ENCODE measurements at regions not wholly inside any gene's neighbourhood (a gene's known extent, or its start where the extent isn't known, plus 50 kb on each side); places are given as distances from the start of the nearest gene placed in this dataset.

DNA sequence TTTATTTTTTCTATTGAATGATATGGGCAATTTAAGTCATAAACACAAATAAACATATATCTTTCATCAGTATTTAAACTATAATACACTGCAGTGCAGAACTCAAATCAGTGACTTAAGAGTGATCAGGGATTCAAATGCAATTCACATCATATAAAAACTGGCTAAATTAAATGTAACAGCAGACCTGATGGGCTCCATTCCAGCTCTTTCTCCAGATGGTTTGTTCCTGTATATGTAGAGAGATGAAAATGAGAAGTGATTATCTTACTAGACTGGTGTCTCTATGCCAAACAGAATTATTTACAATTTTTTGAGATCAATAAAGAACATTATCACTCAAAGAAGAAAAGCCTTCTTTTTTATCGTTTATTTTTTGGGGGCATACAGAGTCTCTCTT lies 568.8 kb upstream of the ADARB2 start:
- Mint-ChIP-seq H3K4me1 (ENCODE audit: low read depth) (no peaks in the 10 kb centered on the region), H3K9me3 (peaks cover 3 to 6% of the 10 kb centered on the region in 2 donors), H3K27me3 (ENCODE audit: low read depth) (no peaks in the 10 kb centered on the region)

DNA sequence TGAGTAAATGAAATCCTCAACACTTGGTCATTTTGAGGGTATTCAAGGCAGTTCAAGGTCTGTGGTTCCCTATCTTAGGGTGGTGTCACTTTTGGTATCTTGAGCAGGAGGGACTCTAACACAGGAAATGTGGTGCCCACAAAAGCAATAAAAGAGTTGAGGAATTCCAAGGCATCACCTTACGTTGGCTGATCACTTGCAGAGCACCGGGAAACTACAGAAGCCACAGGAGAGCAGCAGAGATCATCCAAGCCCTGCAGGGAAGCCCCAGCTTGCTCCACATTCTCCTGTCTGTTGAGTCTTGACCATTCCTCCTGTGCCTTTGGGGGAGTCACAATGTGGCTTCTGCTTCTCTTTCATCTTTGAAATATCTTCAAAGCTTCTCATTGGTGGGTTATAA lies 565.8 kb upstream of the ADARB2 start:
- H3K27ac Mint-ChIP-seq, result no peak overlapping the region
- no peaks in the 10 kb centered on the region for H3K27me3 Mint-ChIP-seq (ENCODE audit: low read depth)
- H3K9me3 Mint-ChIP-seq, result peaks cover 3 to 5% of the 10 kb centered on the region in 2 donors
- ATAC-seq (replicated peaks in 1 of 2) (no peak), DNase-seq (no peak)
- H3K36me3 Mint-ChIP-seq (ENCODE audit: insufficient read depth in 2 of 2), result no peaks in the 10 kb centered on the region
- no peaks in the 10 kb centered on the region for H3K4me1 Mint-ChIP-seq (ENCODE audit: low read depth)
- H3K4me3 Mint-ChIP-seq, result no peak overlapping the region

More for the DNA sequence above, 568.8 kb upstream of the ADARB2 start:
- Mint-ChIP-seq H3K36me3 (ENCODE audit: insufficient read depth in 2 of 2) (no peaks in the 10 kb centered on the region), H3K4me3 (no peak overlapping the region), H3K27ac (no peak overlapping the region)
- no peak for ATAC-seq (replicated peaks in 1 of 2)
- no peak for DNase-seq

DNA sequence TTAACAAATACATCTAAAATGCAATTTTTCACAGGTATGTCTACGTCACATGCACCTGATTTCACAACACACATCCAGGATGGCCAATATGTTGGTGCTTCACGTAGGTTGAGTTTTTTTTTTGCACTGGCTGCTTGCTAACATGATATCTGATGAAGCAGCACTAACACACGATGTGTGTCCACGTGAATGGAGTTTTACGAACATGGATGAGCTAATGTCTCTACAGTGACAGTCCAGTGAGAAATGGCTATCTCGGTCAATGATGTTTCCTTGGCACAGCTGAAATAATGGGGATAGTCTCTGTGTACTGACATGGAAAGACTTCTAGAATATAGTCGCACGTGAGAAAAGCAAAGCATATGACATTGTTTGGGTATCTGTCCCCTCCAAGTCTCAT lies 563.9 kb upstream of the ADARB2 start:
- H3K27ac Mint-ChIP-seq, result no peak overlapping the region
- no peaks in the 10 kb centered on the region for H3K36me3 Mint-ChIP-seq (ENCODE audit: insufficient read depth in 2 of 2)
- no peak for ATAC-seq (replicated peaks in 1 of 2)
- no peak for DNase-seq
- no peaks in the 10 kb centered on the region for H3K27me3 Mint-ChIP-seq (ENCODE audit: low read depth)
- no peaks in the 10 kb centered on the region for H3K4me1 Mint-ChIP-seq (ENCODE audit: low read depth)
- H3K4me3 Mint-ChIP-seq, result no peak overlapping the region
- H3K9me3 Mint-ChIP-seq, result peaks cover 3 to 5% of the 10 kb centered on the region in 2 donors

DNA sequence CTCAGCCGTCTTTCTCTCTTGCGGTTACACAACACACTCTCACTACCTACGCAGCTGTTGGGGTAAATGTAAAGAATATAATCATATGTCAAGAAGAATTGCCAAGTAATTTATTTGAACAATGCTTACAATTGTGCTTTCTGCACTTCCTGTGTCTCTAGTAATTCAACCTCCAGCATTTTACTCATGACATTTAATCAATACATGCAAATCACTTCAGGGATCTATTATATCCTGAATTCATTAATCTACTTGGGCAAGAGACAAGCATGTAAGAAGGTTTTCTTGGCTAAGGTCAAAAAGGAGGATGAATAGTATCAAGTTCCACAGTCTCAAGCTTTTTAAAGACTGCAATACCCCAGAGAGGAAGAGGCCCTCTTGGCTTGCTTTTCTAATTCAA lies 562.9 kb upstream of the ADARB2 start:
- ATAC-seq (replicated peaks in 1 of 2) (no peak), DNase-seq (no peak)
- H3K27me3 Mint-ChIP-seq (ENCODE audit: low read depth), result no peaks in the 10 kb centered on the region
- no peak overlapping the region for H3K27ac Mint-ChIP-seq
- H3K36me3 Mint-ChIP-seq (ENCODE audit: insufficient read depth in 2 of 2), result no peaks in the 10 kb centered on the region
- H3K4me3 Mint-ChIP-seq, result no peak overlapping the region
- peaks cover 2 to 4% of the 10 kb centered on the region in 2 donors for H3K9me3 Mint-ChIP-seq
- no peaks in the 10 kb centered on the region for H3K4me1 Mint-ChIP-seq (ENCODE audit: low read depth)

DNA sequence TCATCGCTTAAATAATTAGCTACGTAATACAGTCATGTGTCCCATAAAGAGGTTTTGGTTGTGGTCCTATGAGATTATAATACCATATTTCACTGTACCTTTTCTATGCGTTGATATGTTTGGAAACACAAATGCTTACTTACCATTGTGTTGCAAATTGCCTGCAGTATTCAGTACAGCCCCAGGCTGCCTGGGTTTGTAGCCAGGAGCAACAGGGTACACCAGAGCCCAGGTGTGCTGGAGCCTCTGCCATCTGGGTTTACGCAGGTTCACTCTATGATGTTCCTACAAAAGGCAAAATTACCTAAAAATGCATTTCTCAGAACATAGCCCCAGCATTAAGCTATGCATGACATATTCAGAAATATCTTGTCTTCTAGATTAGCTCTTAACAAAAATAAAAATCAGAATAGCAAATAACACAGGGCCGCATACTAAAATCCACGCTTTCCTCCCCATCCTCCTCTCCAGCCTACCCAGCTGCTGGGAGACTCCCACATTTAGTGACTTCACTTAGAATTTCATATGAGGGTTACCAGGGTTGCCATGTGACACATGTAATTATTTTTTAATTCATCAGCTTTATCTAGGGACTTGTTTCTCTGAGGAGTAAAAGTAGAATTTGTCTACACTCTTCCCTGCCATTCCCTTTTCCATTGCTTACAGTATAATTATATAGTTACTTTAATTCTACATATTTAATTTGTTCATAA lies 559.0 kb upstream of the ADARB2 start:
- H3K9me3 Mint-ChIP-seq, result peaks cover 0 to 2% of the 10 kb centered on the region in 2 donors
- no peaks in the 10 kb centered on the region for H3K36me3 Mint-ChIP-seq (ENCODE audit: insufficient read depth in 2 of 2)
- no peak overlapping the region for H3K27ac Mint-ChIP-seq
- no peak overlapping the region for H3K4me3 Mint-ChIP-seq
- no peak for DNase-seq
- ATAC-seq (replicated peaks in 1 of 2), result no peak
- H3K4me1 Mint-ChIP-seq (ENCODE audit: low read depth), result no peaks in the 10 kb centered on the region
- H3K27me3 Mint-ChIP-seq (ENCODE audit: low read depth), result no peaks in the 10 kb centered on the region

DNA sequence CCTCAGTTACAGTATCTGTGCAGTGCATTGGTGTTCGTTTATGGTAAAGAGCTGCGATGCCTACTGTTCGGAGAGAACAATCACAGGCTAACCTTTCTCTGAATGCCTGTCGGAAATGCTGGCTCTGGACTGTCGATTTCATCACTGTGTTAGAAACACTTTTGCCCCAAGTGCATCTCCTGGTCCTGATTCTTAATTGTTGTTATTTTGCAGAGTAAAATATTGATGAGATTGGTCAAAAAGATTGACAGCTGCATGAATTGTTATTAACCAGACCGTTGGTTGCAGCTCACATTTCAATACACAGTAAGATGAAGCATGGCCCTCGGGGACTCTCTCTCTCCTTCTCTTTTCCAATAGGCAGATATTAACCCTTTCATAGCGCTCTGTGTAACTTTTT lies 557.4 kb upstream of the ADARB2 start:
- no peaks in the 10 kb centered on the region for H3K4me1 Mint-ChIP-seq (ENCODE audit: low read depth)
- DNase-seq, result no peak
- no peaks in the 10 kb centered on the region for H3K36me3 Mint-ChIP-seq (ENCODE audit: insufficient read depth in 2 of 2)
- peaks cover 0 to 2% of the 10 kb centered on the region in 2 donors for H3K9me3 Mint-ChIP-seq
- no peak overlapping the region for H3K27ac Mint-ChIP-seq
- no peak overlapping the region for H3K4me3 Mint-ChIP-seq
- no peaks in the 10 kb centered on the region for H3K27me3 Mint-ChIP-seq (ENCODE audit: low read depth)
- no peak for ATAC-seq (replicated peaks in 1 of 2)

DNA sequence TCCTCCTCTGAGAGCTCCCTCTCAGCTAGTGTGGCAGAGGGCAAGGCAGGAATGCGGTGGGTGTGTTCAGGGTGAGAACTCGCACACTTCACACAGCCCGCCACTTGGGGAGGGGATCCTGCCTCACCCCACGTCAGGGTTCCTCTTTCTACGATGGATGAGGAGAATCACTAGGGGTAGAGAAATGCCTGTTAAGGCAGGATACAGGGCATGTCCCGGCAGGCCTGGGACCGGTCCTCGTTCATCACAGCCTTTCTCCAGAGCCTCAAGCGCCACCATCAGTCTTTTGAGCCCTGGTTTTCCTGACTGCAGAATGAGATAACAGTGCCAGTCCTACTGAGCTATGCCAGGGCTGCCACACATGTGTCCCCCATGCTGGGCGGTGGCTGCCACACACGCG lies 546.7 kb upstream of the ADARB2 start:
- DNase-seq (no peak), ATAC-seq (replicated peaks in 1 of 2) (no peak)
- no peak overlapping the region for H3K27ac Mint-ChIP-seq
- H3K4me1 Mint-ChIP-seq (ENCODE audit: low read depth), result no peaks in the 10 kb centered on the region
- H3K27me3 Mint-ChIP-seq (ENCODE audit: low read depth), result peaks cover 12% of the 10 kb centered on the region
- H3K4me3 Mint-ChIP-seq, result no peak overlapping the region
- H3K36me3 Mint-ChIP-seq (ENCODE audit: insufficient read depth in 2 of 2), result no peaks in the 10 kb centered on the region
- H3K9me3 Mint-ChIP-seq, result peaks cover 0 to 2% of the 10 kb centered on the region in 2 donors

DNA sequence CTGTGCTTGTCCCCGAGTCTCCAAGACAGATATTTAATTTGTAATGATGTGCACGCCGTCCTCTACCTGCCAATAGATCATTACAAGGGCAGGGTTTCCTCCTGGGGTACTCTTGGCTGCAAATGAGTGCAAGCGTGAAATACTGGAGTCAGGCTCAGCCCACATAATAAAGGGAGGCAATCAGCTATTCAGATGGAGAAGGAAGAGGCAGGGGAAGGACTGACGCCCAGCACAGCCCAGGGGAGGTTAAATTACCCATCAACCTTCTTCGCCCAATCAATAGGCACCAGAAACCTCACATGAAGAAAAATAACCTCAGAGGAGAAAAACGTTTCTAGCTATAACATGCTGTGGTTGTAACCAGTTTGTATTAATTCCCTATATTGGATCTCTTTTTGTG lies 544.9 kb upstream of the ADARB2 start:
- peaks cover 0 to under 1% of the 10 kb centered on the region in 2 donors for H3K9me3 Mint-ChIP-seq
- H3K4me3 Mint-ChIP-seq, result no peak overlapping the region
- no peak for DNase-seq
- no peaks in the 10 kb centered on the region for H3K4me1 Mint-ChIP-seq (ENCODE audit: low read depth)
- no peak for ATAC-seq (replicated peaks in 1 of 2)
- H3K27ac Mint-ChIP-seq, result no peak overlapping the region
- peaks cover 11% of the 10 kb centered on the region for H3K27me3 Mint-ChIP-seq (ENCODE audit: low read depth)
- H3K36me3 Mint-ChIP-seq (ENCODE audit: insufficient read depth in 2 of 2), result no peaks in the 10 kb centered on the region

DNA sequence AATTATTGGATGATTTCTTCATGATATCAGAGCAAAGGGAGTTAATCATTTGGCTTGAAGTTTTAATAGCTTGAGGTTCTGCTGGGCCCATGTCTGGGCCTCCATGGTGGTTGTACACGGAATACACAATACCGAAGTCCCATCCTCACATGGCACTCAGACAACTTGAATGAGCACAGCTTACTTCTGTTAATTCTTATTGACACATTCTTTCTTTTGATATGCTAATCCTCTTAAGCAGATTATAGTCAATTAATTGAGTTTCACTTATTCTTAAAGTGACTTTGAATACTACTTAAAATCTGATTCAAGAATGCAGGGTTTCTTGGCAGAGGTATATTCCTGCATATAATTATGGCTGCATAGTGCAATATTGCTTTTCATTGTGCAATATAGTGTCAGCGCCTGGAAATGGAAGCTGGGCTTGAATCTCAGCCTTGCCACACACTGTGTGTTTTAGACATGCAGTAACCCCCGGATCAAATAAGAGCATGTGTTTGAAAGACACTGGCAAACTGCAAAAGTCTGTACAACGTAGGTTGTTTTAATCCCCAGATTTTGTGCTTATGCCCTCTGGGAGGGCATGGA lies 543.5 kb upstream of the ADARB2 start:
- no peaks in the 10 kb centered on the region for H3K9me3 Mint-ChIP-seq
- H3K36me3 Mint-ChIP-seq (ENCODE audit: insufficient read depth in 2 of 2), result no peaks in the 10 kb centered on the region
- H3K4me3 Mint-ChIP-seq, result no peak overlapping the region
- H3K4me1 Mint-ChIP-seq (ENCODE audit: low read depth), result no peaks in the 10 kb centered on the region
- no peak for ATAC-seq (replicated peaks in 1 of 2)
- H3K27ac Mint-ChIP-seq, result no peak overlapping the region
- no peak for DNase-seq
- no peaks in the 10 kb centered on the region for H3K27me3 Mint-ChIP-seq (ENCODE audit: low read depth)

DNA sequence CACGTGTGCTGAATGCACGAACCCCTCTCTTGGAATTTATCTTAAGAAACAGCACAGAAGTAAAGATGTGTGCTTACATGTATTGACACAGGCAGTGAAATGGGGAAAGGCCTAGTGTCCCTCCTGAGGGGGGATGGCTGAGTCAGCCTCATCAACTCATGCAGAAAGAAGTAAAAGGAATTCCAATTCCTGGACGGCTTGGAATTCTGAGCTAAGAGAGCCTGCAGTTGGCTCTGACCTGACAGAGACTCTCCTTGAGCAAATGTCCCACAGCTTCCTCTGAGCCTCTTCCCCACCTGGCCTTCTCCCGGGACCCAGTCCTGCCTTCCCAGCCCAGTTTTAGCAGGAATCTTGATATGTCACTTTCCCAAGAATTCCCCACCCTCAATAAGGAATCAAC lies 542.4 kb upstream of the ADARB2 start:
- Mint-ChIP-seq H3K4me3 (no peak overlapping the region), H3K27me3 (ENCODE audit: low read depth) (no peaks in the 10 kb centered on the region), H3K27ac (no peak overlapping the region), H3K36me3 (ENCODE audit: insufficient read depth in 2 of 2) (no peaks in the 10 kb centered on the region), H3K4me1 (ENCODE audit: low read depth) (no peaks in the 10 kb centered on the region), H3K9me3 (no peaks in the 10 kb centered on the region)
- no peak for ATAC-seq (replicated peaks in 1 of 2)
- no peak for DNase-seq

DNA sequence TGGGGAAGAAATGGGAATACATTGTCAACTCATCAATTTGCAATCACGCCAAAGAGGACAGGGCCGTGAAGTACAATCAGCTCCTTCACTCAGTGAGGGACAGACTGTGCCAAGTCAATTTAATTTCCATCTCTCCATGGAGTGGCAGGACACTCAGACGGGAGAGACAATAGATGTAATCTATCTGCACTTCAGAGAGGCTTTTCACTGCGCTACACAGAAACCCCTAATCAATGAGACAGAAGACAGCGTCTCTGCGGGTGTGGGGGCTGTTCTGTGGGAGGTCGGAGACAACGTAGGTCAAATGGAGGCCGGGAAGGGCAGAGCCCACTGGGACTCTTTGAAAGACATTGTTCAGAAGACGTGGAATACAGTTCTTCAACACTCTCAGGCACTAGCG lies 541.0 kb upstream of the ADARB2 start:
- Mint-ChIP-seq H3K27ac (no peak overlapping the region), H3K4me1 (ENCODE audit: low read depth) (no peaks in the 10 kb centered on the region), H3K36me3 (ENCODE audit: insufficient read depth in 2 of 2) (no peaks in the 10 kb centered on the region), H3K4me3 (no peak overlapping the region), H3K27me3 (ENCODE audit: low read depth) (no peaks in the 10 kb centered on the region), H3K9me3 (no peaks in the 10 kb centered on the region)
- DNase-seq, result no peak
- no peak for ATAC-seq (replicated peaks in 1 of 2)

DNA sequence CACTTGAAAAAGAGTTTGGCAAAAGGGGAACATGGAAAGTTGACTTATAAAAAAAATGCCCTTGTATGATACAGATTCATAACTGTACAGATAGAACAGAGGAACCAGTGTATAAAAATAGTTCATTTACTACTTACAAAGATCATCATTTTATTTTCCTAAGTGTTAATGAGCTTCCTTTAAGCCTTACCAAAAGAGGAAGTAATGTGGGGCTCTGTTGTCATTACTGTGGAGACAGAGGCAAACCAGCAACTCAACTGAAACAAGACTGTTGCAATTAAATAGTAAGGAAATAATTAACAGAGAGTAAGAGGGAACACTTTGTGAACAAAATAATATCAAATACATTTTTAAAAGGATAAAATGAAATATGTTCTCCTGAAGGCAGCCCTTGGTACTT lies 526.2 kb upstream of the ADARB2 start:
- H3K27ac Mint-ChIP-seq, result no peak overlapping the region
- H3K4me1 Mint-ChIP-seq (ENCODE audit: low read depth), result no peaks in the 10 kb centered on the region

DNA sequence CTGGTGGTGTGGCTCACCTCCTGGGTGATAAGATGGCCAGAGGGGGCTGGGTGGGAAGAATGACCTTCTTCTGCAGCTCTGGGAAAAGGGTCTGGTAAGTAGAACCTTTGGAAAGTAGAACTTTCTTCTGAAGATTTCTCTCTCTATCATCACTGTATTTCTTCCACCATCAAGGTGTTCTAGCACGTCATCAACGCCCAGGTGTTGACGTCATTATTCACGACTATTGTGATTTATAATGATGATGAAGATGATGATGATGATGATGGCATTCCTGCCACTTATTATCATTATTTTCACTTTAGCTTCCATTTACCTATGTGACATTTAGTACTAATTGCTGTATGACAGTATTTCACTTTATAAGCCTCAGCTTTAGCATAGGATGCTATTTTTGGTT lies 525.6 kb upstream of the ADARB2 start:
- ATAC-seq (replicated peaks in 1 of 2) (no peak), DNase-seq (no peak)
- Mint-ChIP-seq H3K27ac (no peak overlapping the region), H3K4me3 (no peak overlapping the region), H3K36me3 (ENCODE audit: insufficient read depth in 2 of 2) (no peaks in the 10 kb centered on the region), H3K4me1 (ENCODE audit: low read depth) (no peaks in the 10 kb centered on the region), H3K9me3 (peaks cover 0 to 5% of the 10 kb centered on the region in 2 donors), H3K27me3 (ENCODE audit: low read depth) (no peaks in the 10 kb centered on the region)

More for the DNA sequence above, 526.2 kb upstream of the ADARB2 start:
- ATAC-seq (replicated peaks in 1 of 2), result no peak
- Mint-ChIP-seq H3K36me3 (ENCODE audit: insufficient read depth in 2 of 2) (no peaks in the 10 kb centered on the region), H3K27me3 (ENCODE audit: low read depth) (no peaks in the 10 kb centered on the region), H3K4me3 (no peak overlapping the region), H3K9me3 (peaks cover 3 to 5% of the 10 kb centered on the region in 2 donors)
- DNase-seq, result no peak

DNA sequence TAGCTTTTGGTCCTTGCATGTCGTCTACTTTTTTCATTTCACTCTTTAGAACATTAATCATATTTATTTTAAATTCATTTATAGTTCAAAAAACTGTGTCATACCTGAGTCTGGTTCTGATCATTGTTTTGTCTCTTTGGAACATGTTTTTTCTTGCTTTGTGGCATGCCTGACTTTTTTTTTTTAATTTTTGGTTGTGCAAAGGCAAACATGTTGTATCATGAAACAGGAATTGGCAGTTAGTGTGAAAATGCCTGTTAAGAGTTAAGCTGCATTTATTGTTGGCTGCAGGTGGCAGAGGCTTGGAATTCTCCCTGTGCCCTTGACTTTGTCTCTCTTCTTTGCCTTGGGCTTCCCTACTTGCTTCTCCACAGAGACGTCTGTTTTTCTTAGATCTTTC lies 525.0 kb upstream of the ADARB2 start:
- Mint-ChIP-seq H3K9me3 (peaks cover 0 to 5% of the 10 kb centered on the region in 2 donors), H3K4me3 (no peak overlapping the region), H3K27ac (no peak overlapping the region), H3K4me1 (ENCODE audit: low read depth) (no peaks in the 10 kb centered on the region), H3K27me3 (ENCODE audit: low read depth) (no peaks in the 10 kb centered on the region), H3K36me3 (ENCODE audit: insufficient read depth in 2 of 2) (no peaks in the 10 kb centered on the region)
- DNase-seq, result no peak
- no peak for ATAC-seq (replicated peaks in 1 of 2)
